ENCODE measurements at regions not wholly inside any gene's neighbourhood (a gene's known extent, or its start where the extent isn't known, plus 50 kb on each side); places are given as distances from the start of the nearest gene placed in this dataset.

DNA sequence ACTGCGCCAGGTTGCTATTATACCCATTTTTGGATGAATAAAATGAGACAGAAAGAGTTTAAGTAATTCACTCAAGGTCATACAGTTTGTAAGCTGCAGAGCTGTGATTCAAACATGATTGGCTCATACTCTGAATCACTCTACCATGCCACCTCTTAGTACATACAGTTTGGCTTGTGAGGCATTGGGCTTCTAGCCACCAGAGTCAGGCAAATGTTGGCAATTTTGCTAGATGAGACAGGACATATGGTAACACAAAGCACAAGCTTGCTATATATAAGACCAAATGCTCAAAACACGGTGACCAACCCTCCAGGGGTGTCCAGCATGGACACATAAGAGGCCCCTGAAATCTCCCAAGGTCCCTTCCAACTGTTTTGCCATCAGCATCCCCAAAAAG is 236.0 kb upstream of the IRX5 start:
- DNase-seq (ENCODE audit: low read depth, low spot score) = no peak
- in situ Hi-C loops (cut with HindIII; ENCODE audit: low sequenced_read_pairs) = no loop called here
- no peak overlapping the region for H3K4me3 ChIP-seq (ENCODE audit: low read depth, low read length)
- TF ChIP-seq, protein P1, sequence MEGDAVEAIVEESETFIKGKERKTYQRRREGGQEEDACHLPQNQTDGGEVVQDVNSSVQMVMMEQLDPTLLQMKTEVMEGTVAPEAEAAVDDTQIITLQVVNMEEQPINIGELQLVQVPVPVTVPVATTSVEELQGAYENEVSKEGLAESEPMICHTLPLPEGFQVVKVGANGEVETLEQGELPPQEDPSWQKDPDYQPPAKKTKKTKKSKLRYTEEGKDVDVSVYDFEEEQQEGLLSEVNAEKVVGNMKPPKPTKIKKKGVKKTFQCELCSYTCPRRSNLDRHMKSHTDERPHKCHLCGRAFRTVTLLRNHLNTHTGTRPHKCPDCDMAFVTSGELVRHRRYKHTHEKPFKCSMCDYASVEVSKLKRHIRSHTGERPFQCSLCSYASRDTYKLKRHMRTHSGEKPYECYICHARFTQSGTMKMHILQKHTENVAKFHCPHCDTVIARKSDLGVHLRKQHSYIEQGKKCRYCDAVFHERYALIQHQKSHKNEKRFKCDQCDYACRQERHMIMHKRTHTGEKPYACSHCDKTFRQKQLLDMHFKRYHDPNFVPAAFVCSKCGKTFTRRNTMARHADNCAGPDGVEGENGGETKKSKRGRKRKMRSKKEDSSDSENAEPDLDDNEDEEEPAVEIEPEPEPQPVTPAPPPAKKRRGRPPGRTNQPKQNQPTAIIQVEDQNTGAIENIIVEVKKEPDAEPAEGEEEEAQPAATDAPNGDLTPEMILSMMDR (IDR thresholded peaks at IDR 0.05; ENCODE audit: low read depth, low read length) = no peak

DNA sequence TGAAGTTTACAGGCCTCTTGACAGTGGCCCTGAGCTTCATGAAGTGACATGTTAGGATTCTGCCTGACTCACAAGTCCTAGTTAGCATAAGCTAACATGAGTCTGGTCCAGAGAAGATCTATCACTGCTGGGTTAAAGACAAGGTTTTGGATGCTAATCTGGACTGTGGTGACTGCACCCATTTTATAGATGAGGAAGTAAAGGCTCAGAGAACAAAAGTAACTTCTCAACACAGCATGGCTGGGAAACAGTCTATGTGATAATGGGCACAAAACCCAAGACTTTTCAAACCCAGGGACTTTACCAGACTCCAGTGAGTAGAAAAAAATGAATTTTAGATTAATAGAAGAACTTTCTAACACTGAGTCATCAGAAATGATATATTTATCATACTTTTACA is 236.8 kb upstream of the IRX5 start:
- no peak for DNase-seq (ENCODE audit: low read depth, low spot score)
- H3K4me3 ChIP-seq (ENCODE audit: low read depth, low read length) = no peak overlapping the region
- TF ChIP-seq, protein P1 (IDR thresholded peaks at IDR 0.05; ENCODE audit: low read depth, low read length) = no peak
- in situ Hi-C loops (cut with HindIII; ENCODE audit: low sequenced_read_pairs) = no loop called here

DNA sequence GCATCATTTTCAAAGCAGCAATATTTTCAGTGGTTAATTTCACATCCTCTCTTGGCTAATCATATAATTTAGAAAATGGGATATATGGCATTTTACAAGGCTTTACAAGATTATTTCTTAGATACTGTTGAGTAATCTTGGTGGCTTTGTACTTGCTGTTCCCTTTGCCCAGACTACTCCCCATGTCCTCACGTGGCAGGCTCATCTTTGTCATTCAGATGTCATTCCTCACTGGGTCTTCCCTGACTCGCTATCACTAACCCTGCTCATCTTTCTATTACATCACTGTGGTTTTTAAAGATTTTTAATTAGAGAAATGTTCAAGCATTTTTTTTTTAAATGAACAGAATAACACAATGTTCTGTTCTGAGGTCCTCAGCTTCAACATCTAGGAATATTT is 240.0 kb upstream of the IRX5 start:
- no peak for DNase-seq (ENCODE audit: low read depth, low spot score)
- no peak overlapping the region for H3K4me3 ChIP-seq (ENCODE audit: low read depth, low read length)
- in situ Hi-C loops (cut with HindIII; ENCODE audit: low sequenced_read_pairs) = no loop called here
- TF ChIP-seq, protein P1 (IDR thresholded peaks at IDR 0.05; ENCODE audit: low read depth, low read length) = no peak

DNA sequence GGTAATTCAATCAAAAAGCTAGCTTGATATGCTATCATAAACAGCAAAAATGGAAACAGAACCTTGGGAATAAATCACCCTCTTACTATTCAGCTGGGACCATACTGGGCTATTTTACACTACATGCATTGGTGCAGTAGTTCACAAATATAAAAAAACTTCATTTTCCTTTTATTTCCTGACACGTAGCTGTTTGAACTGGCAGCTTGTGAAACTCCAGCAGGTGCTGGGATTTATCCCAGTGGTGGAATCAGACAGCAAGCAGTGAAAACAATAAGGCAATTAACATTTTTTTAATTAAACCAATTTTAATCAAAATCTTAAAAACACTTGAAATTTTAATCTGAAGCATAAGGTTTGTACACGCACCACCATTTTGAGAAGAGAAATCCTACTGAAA is 240.4 kb upstream of the IRX5 start:
- TF ChIP-seq, protein P1 (IDR thresholded peaks at IDR 0.05; ENCODE audit: low read depth, low read length) = no peak
- in situ Hi-C loops (cut with HindIII; ENCODE audit: low sequenced_read_pairs) = no loop called here

DNA sequence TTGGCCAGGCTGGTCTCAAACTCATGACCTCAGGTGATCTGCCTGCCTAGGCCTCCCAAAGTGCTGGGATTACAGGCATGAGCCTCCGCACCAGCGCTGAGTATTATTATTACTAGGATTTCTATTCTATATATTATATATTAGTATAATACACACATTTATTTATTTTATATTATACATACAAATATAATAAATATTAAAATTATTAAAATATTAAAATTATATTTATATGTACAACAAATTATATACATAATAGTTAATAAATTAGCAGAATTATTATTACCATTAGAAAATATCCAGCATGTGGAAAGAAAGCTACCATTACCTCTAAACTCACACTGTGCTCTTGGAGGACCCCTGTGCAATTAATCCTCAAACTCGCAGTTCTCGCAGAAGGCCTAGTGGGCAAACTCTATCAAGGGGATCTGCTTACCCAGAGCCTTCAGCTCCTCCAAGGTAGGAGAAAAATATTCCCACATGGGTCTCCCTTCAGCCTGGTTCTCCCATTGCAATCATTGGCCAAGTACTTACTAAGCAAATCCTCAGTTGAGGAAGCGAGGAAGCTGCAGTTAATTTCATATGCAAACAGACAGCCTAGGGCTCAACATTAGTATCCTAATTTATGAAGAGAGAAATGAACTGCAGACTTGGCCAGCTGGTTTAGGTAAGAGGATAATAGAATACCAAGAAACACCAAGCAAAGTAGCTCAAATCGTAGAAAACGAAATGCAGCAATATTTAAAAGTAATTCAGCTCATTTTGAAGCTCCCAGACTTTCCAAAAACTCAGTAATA is 241.4 kb upstream of the IRX5 start:
- in situ Hi-C loops (cut with HindIII; ENCODE audit: low sequenced_read_pairs) = no loop called here
- no peak overlapping the region for H3K4me3 ChIP-seq (ENCODE audit: low read depth, low read length)
- no peak for DNase-seq (ENCODE audit: low read depth, low spot score)
- TF ChIP-seq, protein P1 (IDR thresholded peaks at IDR 0.05; ENCODE audit: low read depth, low read length) = no peak

More for the DNA sequence above, 240.4 kb upstream of the IRX5 start:
- no peak overlapping the region for H3K4me3 ChIP-seq (ENCODE audit: low read depth, low read length)
- no peak for DNase-seq (ENCODE audit: low read depth, low spot score)

DNA sequence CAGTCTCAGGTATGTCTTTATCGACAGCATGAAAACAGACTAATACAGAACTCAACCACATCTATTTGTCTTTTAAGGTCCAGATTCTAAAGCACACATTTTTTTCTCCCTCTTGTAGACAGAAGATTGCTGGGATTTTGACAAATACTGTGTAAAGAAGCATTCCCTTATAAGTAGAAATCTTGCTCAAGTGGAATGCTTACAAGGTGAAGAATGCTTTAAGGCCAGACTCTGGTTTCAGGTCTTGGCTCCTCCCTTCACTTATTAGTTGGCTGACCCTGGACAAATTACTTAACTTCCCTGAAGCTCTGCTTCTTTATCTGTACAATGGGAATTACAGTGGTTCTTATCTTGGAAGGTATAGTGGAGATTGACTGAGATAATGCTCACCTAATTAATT is 242.3 kb upstream of the IRX5 start:
- in situ Hi-C loops (cut with HindIII; ENCODE audit: low sequenced_read_pairs) = no loop called here
- TF ChIP-seq, protein P1 (IDR thresholded peaks at IDR 0.05; ENCODE audit: low read depth, low read length) = no peak
- no peak overlapping the region for H3K4me3 ChIP-seq (ENCODE audit: low read depth, low read length)
- DNase-seq (ENCODE audit: low read depth, low spot score) = no peak

All from astrocyte of the spinal cord (primary cell).